ENCODE measurements at regions not wholly inside any gene's neighbourhood (a gene's known extent, or its start where the extent isn't known, plus 50 kb on each side); places are given as distances from the start of the nearest gene placed in this dataset.

DNA sequence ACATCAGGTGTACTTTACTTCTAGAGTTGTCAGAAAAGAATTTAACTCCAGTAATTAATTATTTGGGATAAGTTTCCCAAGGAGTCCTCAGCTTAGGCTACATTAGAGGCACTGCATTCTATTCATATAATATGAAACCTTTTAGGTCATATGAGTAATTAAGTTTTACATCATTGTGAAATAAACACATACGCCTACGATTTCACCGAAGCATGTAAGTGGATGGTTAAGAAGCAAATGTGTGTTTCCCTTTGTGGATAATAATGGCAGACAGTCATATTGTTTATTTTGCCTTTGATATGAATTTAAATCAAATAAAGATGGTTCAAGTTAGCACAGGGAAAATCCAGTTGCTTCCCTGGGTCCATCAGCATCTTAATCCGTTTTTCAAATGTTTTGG, 535.9 kb upstream of the ATP11B start:
- no peak for DNase-seq (ENCODE audit: low read depth)

DNA sequence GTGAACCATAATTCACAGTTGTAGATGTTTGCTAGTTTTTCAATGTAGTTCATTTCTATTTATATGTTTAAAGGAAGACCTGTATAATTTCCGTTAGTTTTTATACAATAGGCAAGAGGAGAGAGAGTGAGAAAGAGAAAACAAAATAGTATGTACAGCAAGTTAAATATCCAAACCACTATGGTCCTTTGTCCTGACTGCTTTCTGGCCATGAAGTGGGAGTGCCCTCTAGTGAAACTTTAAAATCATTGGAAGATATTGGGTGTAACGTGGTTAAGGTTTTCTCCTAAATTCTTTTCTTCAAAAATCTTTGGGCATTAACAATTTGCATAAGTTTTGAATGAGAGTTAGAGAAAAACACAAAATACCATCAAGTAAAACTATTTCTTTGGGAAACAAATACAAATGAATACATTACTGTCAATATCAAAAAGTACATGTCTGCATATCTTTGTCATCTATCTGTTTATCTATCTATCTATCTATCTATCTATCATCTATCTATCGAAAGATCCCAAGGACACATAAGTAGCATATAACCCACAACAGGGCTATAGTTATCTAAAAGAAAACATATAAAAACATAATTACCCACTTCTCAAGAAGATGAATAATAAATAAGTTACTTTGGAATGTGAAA, 534.6 kb upstream of the ATP11B start:
- DNase-seq (ENCODE audit: low read depth) = no peak

DNA sequence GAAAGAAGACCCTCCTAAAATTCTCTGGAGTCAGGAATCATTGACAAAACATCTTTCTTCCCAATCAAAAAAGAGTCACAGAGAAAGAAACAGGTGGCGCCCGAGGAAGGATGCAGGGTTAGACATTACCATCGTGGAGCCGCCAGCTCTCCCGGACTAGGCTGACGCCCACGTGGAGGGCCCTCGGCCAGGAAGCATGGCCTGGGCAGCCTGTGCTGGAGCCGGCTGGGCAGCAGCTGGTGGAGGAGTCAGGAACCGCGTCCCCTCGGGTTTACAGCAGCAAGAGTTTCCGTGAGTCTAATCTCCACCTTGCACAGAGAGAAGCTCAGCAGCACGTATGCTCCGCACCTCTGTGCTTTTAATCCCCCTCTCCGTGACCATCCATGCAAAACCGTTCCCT, 533.7 kb upstream of the ATP11B start:
- no peak for DNase-seq (ENCODE audit: low read depth)

DNA sequence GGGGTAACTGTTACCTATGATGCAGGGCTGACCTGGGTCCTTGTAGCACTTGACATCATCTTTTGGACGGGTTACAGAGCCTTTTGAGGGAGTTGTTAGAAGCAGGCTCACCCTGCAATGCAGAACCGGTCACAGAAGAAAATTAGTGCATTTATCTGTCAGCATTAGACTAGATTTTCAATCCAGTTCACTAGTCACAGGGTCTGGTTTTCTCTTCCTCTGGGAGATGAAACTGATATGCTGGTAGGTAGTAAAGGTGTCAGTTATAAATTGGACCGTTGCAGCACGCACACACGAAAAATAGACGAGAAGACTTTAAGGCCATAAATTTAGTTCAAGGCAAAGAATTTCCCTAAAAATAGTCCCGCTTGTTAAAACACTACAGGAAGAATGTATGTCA, 532.3 kb upstream of the ATP11B start:
- DNase-seq (ENCODE audit: low read depth) = no peak

DNA sequence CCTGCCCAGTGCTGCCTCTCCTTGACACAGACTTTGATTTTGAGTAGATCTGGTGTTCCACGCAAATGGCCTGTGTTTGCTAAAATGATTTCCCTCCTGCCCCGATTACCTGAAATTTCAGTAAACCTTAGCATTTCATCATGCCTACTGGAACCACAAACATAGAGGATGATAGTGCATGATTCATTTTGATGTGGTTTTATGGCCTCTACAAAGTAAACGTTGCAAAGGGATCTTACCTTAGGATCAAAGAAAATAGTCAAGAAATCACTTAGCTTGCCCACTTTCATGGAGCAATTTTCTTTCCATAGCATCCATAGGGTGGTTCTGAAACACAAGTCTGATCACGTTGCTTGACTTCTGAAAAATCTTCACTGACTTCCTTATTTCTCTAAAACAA, 524.6 kb upstream of the ATP11B start:
- DNase-seq (ENCODE audit: low read depth) = no peak

DNA sequence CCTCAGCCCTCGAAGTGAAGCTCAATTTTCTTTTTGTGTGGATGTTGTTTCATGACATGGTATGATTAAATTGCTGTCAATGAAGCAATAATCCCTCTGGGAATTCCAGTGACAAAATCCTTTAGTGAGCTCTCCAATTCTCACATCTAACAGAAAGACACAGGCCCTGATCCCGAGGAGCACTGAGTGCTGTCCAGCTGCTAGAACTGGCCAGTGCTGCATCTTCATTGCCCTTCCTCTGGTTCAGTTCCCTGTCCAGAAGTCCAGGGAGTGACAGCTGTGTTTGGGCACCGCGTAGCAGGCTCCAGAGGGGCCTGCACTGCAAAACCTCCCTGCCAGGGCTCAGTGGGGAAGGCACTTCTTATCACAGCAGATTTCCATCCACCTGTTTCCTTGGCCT, 516.8 kb upstream of the ATP11B start:
- DNase-seq (ENCODE audit: low read depth) = no peak

DNA sequence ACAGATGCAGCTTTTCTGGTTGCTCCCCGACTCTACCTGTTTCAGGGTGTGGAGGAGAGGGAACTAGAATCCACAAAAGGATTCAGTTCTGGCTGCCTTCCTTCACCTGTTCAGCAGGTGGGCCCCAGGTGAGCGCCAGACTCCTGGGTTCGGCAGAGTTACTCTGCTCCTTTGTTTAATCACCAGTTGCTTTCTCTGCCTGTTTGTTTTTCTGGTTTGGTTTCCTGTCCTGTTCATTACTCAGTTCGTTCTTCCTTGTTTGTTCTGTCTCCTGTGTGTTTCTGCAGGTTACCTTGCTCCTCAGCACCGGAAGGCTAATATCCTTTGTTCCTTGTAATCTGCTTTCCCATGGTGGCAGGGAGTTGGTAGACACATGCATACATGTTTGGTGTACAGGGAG, 508.5 kb upstream of the ATP11B start:
- no peak for DNase-seq (ENCODE audit: low read depth)

DNA sequence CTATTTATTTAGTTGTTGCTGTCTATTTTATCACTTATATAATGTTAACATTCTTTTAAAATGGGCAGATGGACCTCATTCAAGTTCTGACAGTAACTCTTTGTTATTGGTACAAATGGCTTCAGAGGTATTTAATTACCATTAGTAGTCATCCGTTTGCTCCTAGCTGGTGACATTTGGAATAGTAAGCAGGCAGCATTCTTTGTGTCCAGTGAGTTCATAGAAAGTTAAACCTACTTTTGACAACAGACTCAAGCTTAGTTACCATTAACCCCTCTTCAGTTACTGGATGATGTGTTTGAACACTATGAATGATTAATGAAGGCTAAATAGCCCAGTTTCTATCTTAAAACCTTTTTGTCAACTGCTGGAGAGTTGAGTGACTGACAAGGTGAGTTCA, 500.7 kb upstream of the ATP11B start:
- DNase-seq (ENCODE audit: low read depth) = no peak

DNA sequence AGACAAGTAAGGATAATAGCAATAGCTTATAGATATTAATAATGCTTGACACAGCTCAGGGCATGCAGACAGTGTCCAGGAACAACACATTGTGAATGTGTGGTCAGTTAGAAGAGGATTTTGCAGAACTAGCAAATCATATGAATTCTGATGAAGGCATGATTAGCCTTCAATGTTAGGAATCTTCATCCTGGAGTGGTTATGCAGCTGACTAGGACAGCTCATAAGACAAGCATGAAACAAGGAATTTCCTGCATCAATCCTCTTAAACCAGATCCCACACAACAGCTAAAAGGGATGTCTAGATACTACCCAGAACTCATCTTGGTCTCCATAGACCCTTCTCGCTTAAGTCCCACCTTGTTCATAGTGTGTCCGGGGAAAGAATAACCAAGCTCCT, 499.0 kb upstream of the ATP11B start:
- no peak for DNase-seq (ENCODE audit: low read depth)

DNA sequence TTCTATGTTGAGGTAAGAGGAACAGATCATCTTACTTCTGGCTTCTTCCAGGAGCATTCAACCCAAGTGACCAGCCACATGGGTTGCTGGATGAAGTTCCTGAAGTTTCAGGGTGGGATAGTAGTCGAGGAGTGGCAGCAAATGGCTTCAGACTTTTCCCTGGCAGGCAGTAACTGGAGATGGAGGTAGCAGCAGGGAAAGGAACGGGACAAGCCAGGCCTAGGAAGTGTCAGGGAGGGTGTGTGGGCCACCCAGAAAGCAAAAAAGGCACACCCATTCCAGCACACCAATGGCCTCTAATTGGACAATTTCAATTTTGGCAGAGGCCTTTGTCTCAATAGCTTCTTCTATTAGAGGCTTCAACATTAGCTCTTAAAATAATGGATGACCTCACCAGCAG, 498.6 kb upstream of the ATP11B start:
- DNase-seq (ENCODE audit: low read depth) = no peak

DNA sequence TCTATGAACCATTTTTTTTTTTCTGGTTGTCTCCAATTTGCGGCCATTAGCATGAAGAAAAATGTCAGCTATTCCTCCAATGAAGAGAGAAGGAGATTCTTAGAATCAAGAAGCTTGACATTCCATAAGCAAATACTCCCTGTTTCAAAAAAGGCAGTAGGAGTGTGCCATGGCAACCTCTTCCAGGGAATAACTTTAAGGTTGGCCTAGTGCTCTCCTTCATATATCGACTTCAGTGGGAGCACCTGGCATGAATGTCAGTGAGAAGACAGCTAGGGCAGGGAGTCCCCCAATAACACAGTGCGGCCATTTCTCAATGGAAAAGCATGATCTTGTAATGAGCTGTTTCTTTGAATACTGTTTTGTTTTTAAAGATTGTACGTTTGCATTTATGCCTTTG, 493.0 kb upstream of the ATP11B start:
- DNase-seq (ENCODE audit: low read depth) = no peak

DNA sequence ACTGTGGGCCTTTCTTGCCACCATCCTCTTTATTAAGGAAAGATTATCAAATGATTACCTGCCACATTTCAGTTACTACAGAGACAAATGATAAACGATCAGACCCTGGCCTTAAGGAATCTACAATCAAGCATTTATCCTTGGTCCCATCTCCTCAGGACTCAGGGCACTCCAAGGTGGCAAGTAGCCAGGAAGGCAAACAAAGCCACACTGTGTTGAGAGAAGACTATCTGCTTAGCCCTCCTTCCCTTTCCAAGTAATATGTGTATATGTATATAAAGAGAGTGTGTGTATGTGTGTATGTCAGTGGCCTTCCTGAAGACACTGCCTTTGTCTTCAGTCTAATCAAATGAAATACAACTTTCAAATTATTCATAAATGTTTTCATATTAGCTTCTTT, 490.1 kb upstream of the ATP11B start:
- DNase-seq (ENCODE audit: low read depth) = no peak

DNA sequence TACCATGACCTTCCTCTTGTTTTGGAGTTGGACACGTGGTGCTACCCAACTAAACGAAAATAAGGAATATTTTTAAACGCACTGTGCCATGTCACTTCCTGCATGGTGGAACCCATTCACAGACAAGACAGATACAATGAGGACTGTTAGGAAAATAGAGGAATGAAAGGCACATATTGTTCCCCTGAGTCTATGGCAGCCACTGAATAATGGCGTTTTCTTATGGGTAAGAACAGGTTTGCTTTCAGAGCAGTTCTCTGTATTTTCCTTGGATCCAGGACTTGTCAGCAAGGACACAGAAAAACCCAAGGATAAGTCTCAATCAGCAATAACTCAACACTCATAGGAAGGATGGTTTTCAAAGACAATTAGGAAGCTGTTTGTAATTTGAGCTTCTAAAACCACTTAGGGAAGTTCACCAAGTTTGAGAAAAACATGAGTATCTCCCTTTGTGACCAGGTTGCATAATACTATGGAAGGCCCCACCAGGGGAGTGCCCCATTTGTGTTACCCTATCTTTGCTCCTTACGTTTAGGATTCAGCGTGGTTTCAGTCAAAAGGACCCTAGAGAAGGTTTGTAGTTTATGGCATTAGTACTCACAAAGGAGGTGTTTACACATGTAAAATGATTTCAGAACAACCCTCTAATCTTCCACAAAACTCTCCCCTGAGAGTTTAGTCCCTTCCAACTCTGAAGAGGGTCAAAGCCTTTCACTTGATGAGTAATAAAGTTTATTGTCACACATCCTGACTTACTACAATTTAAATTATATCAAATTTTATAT, 487.2 kb upstream of the ATP11B start:
- no peak for DNase-seq (ENCODE audit: low read depth)

DNA sequence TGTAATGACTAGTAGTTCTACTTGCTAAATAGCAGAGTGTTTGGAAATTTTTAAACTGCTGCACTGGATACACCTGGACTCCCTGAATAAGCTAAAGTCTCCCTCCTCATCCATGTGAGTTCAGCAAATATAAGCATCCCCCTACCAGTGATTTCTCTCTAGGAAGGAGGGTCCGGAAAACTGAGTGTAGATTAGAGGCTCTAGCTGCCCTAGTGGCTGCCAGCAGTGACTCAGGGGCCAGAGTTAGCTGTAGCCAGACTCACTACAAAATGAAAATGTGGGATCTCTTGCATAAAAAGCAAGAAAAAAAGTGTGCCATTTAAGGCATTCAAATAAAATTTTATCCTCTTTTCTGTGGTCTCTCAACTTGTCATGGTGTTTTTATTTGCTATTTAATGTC, 485.0 kb upstream of the ATP11B start:
- DNase-seq (ENCODE audit: low read depth) = no peak

DNA sequence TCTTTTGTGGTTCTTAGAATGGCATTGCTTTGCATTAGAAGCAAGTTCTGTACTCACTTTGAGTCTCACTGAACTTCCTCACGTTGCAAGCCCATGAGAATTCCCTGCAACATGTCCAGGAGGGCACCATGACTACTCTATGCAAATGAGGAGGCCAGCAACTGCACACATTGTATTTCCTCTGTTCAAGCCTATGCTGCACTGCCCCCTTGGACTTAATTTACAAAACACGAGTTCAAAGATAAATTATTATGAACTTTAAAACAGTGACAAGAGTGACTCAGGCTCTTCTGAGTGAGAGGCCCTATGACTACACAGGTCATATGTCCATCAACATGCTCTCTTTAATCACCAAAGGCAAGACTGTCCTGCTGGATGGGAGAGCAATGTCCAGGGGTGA, 484.2 kb upstream of the ATP11B start:
- DNase-seq (ENCODE audit: low read depth) = no peak

DNA sequence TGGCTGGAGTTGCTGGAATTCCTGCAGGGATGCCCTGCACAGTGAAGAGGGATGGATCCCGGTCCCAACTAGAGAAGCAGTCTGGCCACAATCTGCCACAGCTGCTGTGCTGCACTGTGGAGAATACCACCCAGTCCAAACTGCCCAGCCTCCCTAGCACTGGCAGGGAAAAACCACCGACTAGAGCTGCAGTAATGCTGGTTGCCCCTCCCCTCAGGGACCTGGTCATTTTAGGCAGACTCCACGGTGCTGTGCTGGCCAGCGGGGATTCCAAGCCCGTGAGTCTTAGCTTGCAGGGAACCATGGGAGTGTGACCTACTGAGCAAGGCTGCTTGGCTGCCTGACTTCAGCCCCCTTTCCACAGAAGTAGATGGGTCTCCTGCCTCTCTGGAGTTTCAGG, 478.0 kb upstream of the ATP11B start:
- no peak for DNase-seq (ENCODE audit: low read depth)

DNA sequence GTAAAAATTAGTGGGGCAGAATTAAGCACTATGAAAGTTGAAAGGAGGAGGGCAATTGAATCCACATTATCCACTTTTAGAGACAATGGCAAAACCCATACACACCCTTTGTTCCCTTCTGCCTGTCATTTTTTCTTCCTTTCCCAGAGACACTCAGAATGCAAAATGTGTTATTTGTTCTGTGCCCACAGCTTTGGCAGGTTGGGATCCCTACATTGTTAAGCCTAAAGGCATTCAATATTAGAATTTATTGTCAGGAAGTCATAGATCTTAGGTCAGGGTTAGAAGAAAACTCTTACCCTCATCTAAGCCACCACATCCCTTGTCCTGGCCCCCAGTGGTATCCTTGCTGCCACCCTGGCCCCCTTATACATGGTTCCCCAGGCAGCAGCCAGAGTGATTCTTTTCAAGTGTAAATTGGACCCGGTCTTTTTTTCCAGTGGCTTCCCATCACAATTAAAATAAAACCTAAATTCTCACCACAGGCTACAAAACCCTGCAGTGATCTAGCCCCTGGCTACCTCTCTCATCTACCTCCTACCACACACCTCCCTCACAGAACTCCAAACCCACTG, 470.1 kb upstream of the ATP11B start:
- no peak for DNase-seq (ENCODE audit: low read depth)

DNA sequence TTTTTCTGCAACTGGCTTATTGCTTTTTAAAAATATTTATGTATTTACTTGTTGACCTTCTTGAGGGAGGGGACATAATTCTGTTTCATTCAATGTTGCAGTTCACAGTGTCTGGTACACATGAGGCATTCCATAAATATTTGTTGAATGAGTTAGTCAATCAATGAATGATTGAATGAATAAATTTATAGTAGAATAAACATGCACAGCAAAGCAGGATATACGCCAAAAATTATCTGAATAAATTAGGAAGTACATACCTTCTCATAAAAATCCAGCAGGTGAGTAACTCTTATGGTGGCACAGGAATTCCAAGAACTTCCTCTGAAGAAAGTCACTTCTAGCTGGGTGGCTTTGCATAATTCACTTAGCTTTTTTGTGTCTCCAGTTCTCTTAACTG, 469.4 kb upstream of the ATP11B start:
- no peak for DNase-seq (ENCODE audit: low read depth)

DNA sequence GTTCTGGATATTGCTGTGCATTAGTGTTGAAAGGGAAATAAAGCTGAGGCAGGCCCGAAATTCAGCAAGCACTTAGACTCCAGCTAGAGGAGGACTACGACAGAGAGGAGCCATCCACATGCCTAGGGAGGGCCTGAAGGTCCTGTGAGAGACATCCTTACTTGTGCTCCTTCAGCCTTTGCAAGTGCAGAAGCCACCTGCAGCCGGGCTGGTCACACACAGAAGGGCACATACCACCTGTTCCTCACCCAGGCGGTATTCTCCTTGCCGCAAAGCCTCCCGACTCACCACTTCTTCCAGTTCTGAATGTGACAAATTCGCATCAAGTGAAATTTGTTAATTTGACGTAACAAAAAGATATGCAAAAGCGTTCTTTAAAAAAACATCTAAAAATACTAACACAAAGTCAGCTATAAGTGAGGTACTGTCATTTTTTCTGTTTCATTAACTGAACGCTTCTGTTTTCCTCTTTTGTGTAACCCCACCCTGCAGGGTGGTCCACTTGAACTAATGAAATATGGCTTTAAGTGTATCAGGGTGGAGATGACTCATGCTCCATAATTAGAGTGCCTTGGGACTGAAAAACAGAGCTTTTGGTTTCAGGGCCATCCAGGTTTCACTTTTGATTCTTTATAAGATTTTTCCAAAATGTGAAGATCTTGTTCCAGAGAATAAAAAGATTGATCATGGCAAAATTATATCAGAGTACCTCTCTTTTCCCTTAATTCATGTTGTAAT, 467.9 kb upstream of the ATP11B start:
- DNase-seq (ENCODE audit: low read depth) = no peak

DNA sequence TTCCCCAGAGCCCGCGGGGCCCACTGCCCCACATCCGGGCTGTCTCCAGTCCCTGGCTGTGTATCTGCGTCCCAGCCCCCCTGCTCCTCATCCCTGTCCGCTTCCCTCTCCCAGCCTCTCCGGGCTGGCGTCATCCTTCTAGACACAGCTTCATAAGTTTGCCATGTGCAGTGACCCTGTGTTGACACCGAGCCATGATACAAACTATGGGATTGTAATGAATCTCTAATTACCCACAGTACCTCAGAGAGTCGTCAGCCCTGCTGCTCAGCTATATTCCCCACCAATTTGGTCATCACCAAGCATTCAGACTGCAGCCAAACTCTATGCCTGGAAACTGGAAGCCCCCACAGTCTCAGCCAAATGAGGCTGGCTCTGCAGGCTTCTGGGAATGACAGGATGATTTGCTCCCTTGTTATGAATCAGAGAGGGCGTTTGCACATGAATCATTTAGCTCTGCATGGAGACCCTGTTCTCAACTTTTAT, 466.1 kb upstream of the ATP11B start:
- no peak for DNase-seq (ENCODE audit: low read depth)

DNA sequence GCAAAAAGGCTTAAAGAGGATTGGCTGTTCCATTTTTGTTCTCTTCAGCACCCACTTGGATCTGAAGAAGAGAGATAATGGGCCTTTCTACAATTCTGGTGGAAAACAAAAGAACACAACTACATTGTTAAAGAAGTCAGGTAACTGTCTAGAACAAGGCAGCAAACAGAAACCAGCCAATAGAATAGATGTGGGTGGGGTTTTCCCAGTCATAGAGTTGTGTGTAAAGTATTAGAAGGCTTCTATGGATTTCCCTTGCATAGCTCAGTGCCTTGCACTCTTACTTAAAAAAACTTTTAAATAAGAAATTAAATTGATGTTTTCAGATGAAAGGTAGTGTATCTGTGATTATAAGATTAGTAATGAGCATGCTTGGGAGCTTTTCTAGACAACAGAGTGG, 462.7 kb upstream of the ATP11B start:
- DNase-seq (ENCODE audit: low read depth) = no peak

DNA sequence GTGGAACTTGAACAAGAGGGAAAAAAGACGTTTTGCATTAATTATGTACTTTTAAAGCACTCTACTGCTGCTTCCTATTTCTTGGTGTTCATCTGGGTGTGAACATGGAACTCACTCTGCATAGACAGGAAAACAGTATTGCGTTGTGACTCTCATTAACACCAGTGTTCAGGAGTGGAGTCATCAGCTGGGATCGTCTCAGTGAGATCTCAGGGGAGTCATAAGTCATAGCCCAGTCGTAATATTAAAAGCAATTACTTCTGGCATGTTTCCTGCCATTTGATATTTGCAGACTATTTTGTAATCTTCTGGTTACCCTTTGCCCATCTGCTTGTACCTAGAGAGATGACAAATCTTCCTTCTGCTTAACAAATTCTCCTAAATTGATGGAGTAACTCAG, 462.0 kb upstream of the ATP11B start:
- DNase-seq (ENCODE audit: low read depth) = no peak

DNA sequence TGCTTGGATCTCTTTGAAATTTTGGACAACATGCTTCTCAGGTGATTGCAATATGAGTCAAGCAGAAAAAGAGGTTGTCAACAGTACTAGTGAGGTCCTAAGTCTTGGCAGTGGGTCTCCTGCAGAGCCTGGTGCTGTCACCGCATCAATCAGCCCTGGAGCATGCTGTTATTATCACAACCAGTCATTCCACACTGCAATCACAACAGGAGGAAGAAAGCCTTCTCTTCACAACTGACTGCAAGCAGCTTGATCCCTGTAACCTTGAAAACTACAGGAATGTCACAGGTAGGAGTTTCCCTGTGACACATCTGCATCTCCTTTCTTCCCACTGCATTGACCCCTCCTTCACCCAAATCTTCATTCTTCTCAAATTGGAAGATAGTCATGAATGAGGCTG, 451.1 kb upstream of the ATP11B start:
- DNase-seq (ENCODE audit: low read depth) = no peak

All from GM04504 (cell line).